Uterus (tissue), 2 donors: ENCODE measurements at regions not wholly inside any gene's neighbourhood (a gene's known extent, or its start where the extent isn't known, plus 50 kb on each side); places are given as distances from the start of the nearest gene placed in this dataset.

Source experiments
- CTCF ChIP-seq, 4 experiments: fragments of 200-600 bp in 2 of 4; fragments of 450-650 bp in 2 of 4; sonication (generic) in 2 of 4; IDR thresholded peaks; one replicate each; pipeline ENCODE4 v1.5.1; 2016 to 2019; ENCODE audit warnings: antibody characterized with exemption in 4 of 4, mild to moderate bottlenecking in 2 of 4, moderate library complexity in 1 of 4
- POLR2A ChIP-seq, 2 donors: fragments of 450-650 bp; IDR thresholded peaks; one replicate each; pipeline ENCODE4 v1.6.1; 2016; ENCODE audit warnings: antibody characterized with exemption in 2 of 2, mild to moderate bottlenecking in 1 of 2, moderate library complexity in 1 of 2

GRCh38 chr1:14242870-14243269 is 355.6 kb upstream of the KAZN start:
- TF ChIP-seq CTCF (IDR thresholded peaks at IDR 0.05), result no peak
- no peak for TF ChIP-seq POLR2A (IDR thresholded peaks at IDR 0.05)
